ENCODE measurements at regions not wholly inside any gene's neighbourhood (a gene's known extent, or its start where the extent isn't known, plus 50 kb on each side); places are given as distances from the start of the nearest gene placed in this dataset.

DNA sequence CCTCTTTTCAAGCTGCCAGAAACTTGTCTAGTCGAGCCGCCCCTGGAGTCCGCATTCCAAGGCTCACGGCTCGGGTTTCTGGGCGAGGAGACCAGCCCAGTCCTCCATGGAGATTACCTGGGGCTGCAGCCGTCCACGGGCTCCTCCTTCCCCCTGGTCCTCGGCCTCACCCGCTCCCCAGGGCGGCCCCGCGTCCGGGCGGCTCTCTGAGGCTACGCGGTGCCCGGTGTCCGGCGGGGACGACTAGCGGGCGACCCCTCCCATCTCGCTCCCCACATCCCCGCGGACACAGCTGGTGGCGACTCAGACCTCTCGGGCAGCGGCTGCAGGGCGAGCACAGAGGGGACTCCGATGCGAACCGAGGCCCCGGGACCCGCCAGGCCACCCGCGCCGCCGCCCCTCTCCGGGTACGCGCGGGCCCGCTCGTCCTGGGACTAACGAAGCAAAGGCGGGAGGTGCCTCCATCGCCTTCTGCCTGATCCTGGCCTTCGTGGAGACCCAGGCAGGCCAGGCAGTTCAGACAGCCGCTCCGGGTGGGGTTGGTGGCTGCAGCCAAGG lies 159.4 kb downstream of the TRAM1L1 start:
- TF ChIP-seq, protein P1, sequence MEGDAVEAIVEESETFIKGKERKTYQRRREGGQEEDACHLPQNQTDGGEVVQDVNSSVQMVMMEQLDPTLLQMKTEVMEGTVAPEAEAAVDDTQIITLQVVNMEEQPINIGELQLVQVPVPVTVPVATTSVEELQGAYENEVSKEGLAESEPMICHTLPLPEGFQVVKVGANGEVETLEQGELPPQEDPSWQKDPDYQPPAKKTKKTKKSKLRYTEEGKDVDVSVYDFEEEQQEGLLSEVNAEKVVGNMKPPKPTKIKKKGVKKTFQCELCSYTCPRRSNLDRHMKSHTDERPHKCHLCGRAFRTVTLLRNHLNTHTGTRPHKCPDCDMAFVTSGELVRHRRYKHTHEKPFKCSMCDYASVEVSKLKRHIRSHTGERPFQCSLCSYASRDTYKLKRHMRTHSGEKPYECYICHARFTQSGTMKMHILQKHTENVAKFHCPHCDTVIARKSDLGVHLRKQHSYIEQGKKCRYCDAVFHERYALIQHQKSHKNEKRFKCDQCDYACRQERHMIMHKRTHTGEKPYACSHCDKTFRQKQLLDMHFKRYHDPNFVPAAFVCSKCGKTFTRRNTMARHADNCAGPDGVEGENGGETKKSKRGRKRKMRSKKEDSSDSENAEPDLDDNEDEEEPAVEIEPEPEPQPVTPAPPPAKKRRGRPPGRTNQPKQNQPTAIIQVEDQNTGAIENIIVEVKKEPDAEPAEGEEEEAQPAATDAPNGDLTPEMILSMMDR (conservative IDR thresholded peaks at IDR 0.05) = no peak
- no peak for TF ChIP-seq ZFX (IDR thresholded peaks at IDR 0.05)

Measured in C4-2B (cell line).